ENCODE measurements at regions not wholly inside any gene's neighbourhood (a gene's known extent, or its start where the extent isn't known, plus 50 kb on each side); places are given as distances from the start of the nearest gene placed in this dataset.

- Histone ChIP-seq H3K27me3 (ENCODE audit: control insufficient read depth, insufficient read depth, low read length) (no peaks in the 10 kb centered on the region), H3K36me3 (ENCODE audit: control insufficient read depth, insufficient read depth, low read length) (no peaks in the 10 kb centered on the region), H2AFZ (ENCODE audit: low read length) (no peak overlapping the region), H4K20me1 (ENCODE audit: control insufficient read depth, extremely low read depth, insufficient read depth, low read length) (no peaks in the 10 kb centered on the region), H3K9ac (ENCODE audit: insufficient read depth, low read length) (no peak overlapping the region), H3K4me1 (ENCODE audit: control insufficient read depth, extremely low read depth, insufficient read depth, low read length) (no peaks in the 10 kb centered on the region), H3K79me2 (ENCODE audit: control insufficient read depth, insufficient read depth, low read length) (no peaks in the 10 kb centered on the region), H3K4me3 (replicated peaks in 1 of 4; ENCODE audit: control extremely low read depth in 1 of 4, insufficient read depth in 1 of 4, low read depth in 3 of 4, low read length in 4 of 4) (no peak overlapping the region), H3K4me2 (ENCODE audit: extremely low read depth, insufficient read depth, low read length) (no peak overlapping the region), H3K27ac (ENCODE audit: insufficient read depth, low read length) (no peak overlapping the region), H3K9me3 (ENCODE audit: control insufficient read depth, insufficient read depth, low read depth, low read length) (no peaks in the 10 kb centered on the region)
- no peak for DNase-seq (ENCODE audit: low read depth in 2 of 2)
- TF ChIP-seq, protein P1, sequence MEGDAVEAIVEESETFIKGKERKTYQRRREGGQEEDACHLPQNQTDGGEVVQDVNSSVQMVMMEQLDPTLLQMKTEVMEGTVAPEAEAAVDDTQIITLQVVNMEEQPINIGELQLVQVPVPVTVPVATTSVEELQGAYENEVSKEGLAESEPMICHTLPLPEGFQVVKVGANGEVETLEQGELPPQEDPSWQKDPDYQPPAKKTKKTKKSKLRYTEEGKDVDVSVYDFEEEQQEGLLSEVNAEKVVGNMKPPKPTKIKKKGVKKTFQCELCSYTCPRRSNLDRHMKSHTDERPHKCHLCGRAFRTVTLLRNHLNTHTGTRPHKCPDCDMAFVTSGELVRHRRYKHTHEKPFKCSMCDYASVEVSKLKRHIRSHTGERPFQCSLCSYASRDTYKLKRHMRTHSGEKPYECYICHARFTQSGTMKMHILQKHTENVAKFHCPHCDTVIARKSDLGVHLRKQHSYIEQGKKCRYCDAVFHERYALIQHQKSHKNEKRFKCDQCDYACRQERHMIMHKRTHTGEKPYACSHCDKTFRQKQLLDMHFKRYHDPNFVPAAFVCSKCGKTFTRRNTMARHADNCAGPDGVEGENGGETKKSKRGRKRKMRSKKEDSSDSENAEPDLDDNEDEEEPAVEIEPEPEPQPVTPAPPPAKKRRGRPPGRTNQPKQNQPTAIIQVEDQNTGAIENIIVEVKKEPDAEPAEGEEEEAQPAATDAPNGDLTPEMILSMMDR (conservative IDR thresholded peaks at IDR 0.05 in 1 of 2, IDR thresholded peaks at IDR 0.05 in 1 of 2; ENCODE audit: low read depth in 1 of 2, low read length in 2 of 2): no peak
- no peak for TF ChIP-seq EZH2 (IDR thresholded peaks at IDR 0.05; ENCODE audit: low read length, missing control alignments)
Observed at GRCh38 chr9:1718836-1719235, 296.3 kb upstream of the SMARCA2 start.

- TF ChIP-seq, protein P1 (conservative IDR thresholded peaks at IDR 0.05 in 1 of 2, IDR thresholded peaks at IDR 0.05 in 1 of 2; ENCODE audit: low read depth in 1 of 2, low read length in 2 of 2): no peak
- no peak for TF ChIP-seq EZH2 (IDR thresholded peaks at IDR 0.05; ENCODE audit: low read length, missing control alignments)
- no peaks in the 10 kb centered on the region for H3K79me2 ChIP-seq (ENCODE audit: control insufficient read depth, insufficient read depth, low read length)
- no peak for DNase-seq (ENCODE audit: low read depth in 2 of 2)
Observed at GRCh38 chr9:1721196-1721595, 294.0 kb upstream of the SMARCA2 start.

GRCh38 chr9:1722404-1722803 lies 292.7 kb upstream of the SMARCA2 start:
- no peak overlapping the region for H3K9ac ChIP-seq (ENCODE audit: insufficient read depth, low read length)
- no peaks in the 10 kb centered on the region for H3K4me1 ChIP-seq (ENCODE audit: control insufficient read depth, extremely low read depth, insufficient read depth, low read length)
- TF ChIP-seq, protein P1 (conservative IDR thresholded peaks at IDR 0.05 in 1 of 2, IDR thresholded peaks at IDR 0.05 in 1 of 2; ENCODE audit: low read depth in 1 of 2, low read length in 2 of 2): no peak
- TF ChIP-seq EZH2 (IDR thresholded peaks at IDR 0.05; ENCODE audit: low read length, missing control alignments): no peak
- no peaks in the 10 kb centered on the region for H3K36me3 ChIP-seq (ENCODE audit: control insufficient read depth, insufficient read depth, low read length)
- H3K27me3 ChIP-seq (ENCODE audit: control insufficient read depth, insufficient read depth, low read length): no peaks in the 10 kb centered on the region
- no peak overlapping the region for H3K4me3 ChIP-seq (replicated peaks in 1 of 4; ENCODE audit: control extremely low read depth in 1 of 4, insufficient read depth in 1 of 4, low read depth in 3 of 4, low read length in 4 of 4)
- DNase-seq (ENCODE audit: low read depth in 2 of 2): no peak
- H4K20me1 ChIP-seq (ENCODE audit: control insufficient read depth, extremely low read depth, insufficient read depth, low read length): no peaks in the 10 kb centered on the region
- no peak overlapping the region for H3K4me2 ChIP-seq (ENCODE audit: extremely low read depth, insufficient read depth, low read length)
- no peak overlapping the region for H2AFZ ChIP-seq (ENCODE audit: low read length)
- H3K27ac ChIP-seq (ENCODE audit: insufficient read depth, low read length): no peak overlapping the region
- no peaks in the 10 kb centered on the region for H3K9me3 ChIP-seq (ENCODE audit: control insufficient read depth, insufficient read depth, low read depth, low read length)
- no peaks in the 10 kb centered on the region for H3K79me2 ChIP-seq (ENCODE audit: control insufficient read depth, insufficient read depth, low read length)

More at GRCh38 chr9:1721196-1721595, 294.0 kb upstream of the SMARCA2 start:
- Histone ChIP-seq H3K27me3 (ENCODE audit: control insufficient read depth, insufficient read depth, low read length) (no peaks in the 10 kb centered on the region), H3K9me3 (ENCODE audit: control insufficient read depth, insufficient read depth, low read depth, low read length) (no peaks in the 10 kb centered on the region), H3K4me1 (ENCODE audit: control insufficient read depth, extremely low read depth, insufficient read depth, low read length) (no peaks in the 10 kb centered on the region), H3K4me2 (ENCODE audit: extremely low read depth, insufficient read depth, low read length) (no peak overlapping the region), H2AFZ (ENCODE audit: low read length) (no peak overlapping the region), H3K27ac (ENCODE audit: insufficient read depth, low read length) (no peak overlapping the region), H3K4me3 (replicated peaks in 1 of 4; ENCODE audit: control extremely low read depth in 1 of 4, insufficient read depth in 1 of 4, low read depth in 3 of 4, low read length in 4 of 4) (no peak overlapping the region), H3K36me3 (ENCODE audit: control insufficient read depth, insufficient read depth, low read length) (no peaks in the 10 kb centered on the region), H4K20me1 (ENCODE audit: control insufficient read depth, extremely low read depth, insufficient read depth, low read length) (no peaks in the 10 kb centered on the region), H3K9ac (ENCODE audit: insufficient read depth, low read length) (no peak overlapping the region)

Data from fibroblast of lung (primary cell).